ENCODE measurements at regions not wholly inside any gene's neighbourhood (a gene's known extent, or its start where the extent isn't known, plus 50 kb on each side); places are given as distances from the start of the nearest gene placed in this dataset.

GRCh38 chr15:99895189-99895955 is 162.1 kb upstream of the LYSMD4 start:
- no peaks in the 10 kb centered on the region for H3K36me3 ChIP-seq (ENCODE audit: insufficient read depth, low read length)
- H3K79me2 ChIP-seq (replicated peaks; ENCODE audit: insufficient read depth, low read length) = no peaks in the 10 kb centered on the region
- no peaks in the 10 kb centered on the region for H4K20me1 ChIP-seq (ENCODE audit: insufficient read depth)
- H2AFZ ChIP-seq (ENCODE audit: low read depth, low read length) = no peak overlapping the region
- no peaks in the 10 kb centered on the region for H3K9me2 ChIP-seq (ENCODE audit: insufficient read depth, low read length)
- no peak for TF ChIP-seq TAF1 (IDR thresholded peaks at IDR 0.05; ENCODE audit: low read depth)
- no peak for TF ChIP-seq SMC3 (conservative IDR thresholded peaks at IDR 0.05; ENCODE audit: poor library complexity)
- no peak for TF ChIP-seq MXI1 (conservative IDR thresholded peaks at IDR 0.05; ENCODE audit: poor library complexity, severe bottlenecking)
- no peak for TF ChIP-seq POLR2AphosphoS5 (IDR thresholded peaks at IDR 0.05)
- no peak for TF ChIP-seq EP300 (conservative IDR thresholded peaks at IDR 0.05; ENCODE audit: poor library complexity, severe bottlenecking)
- TF ChIP-seq, protein P1, sequence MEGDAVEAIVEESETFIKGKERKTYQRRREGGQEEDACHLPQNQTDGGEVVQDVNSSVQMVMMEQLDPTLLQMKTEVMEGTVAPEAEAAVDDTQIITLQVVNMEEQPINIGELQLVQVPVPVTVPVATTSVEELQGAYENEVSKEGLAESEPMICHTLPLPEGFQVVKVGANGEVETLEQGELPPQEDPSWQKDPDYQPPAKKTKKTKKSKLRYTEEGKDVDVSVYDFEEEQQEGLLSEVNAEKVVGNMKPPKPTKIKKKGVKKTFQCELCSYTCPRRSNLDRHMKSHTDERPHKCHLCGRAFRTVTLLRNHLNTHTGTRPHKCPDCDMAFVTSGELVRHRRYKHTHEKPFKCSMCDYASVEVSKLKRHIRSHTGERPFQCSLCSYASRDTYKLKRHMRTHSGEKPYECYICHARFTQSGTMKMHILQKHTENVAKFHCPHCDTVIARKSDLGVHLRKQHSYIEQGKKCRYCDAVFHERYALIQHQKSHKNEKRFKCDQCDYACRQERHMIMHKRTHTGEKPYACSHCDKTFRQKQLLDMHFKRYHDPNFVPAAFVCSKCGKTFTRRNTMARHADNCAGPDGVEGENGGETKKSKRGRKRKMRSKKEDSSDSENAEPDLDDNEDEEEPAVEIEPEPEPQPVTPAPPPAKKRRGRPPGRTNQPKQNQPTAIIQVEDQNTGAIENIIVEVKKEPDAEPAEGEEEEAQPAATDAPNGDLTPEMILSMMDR (IDR thresholded peaks at IDR 0.05; ENCODE audit: poor library complexity, severe bottlenecking) = no peak
- no peak for TF ChIP-seq EZH2 (IDR thresholded peaks at IDR 0.05; ENCODE audit: borderline replicate concordance, insufficient read depth, low read length, poor library complexity, severe bottlenecking)
- no peak for TF ChIP-seq REST (IDR thresholded peaks at IDR 0.05; ENCODE audit: borderline replicate concordance)
- TF ChIP-seq RAD21 (conservative IDR thresholded peaks at IDR 0.05) = no peak
- H3F3A ChIP-seq (ENCODE audit: insufficient read depth, low read length, poor library complexity, severe bottlenecking) = no peaks in the 10 kb centered on the region
- H3K27me3 ChIP-seq (ENCODE audit: insufficient read depth, low read depth, low read length) = no peaks in the 10 kb centered on the region
- H3K4me3 ChIP-seq (ENCODE audit: low read length) = no peak overlapping the region
- H3K9ac ChIP-seq (ENCODE audit: low read length) = no peak overlapping the region
- H3K27ac ChIP-seq (ENCODE audit: low read length) = no peak overlapping the region
- H3K9me3 ChIP-seq (ENCODE audit: low read length) = no peaks in the 10 kb centered on the region
- H3K4me2 ChIP-seq (ENCODE audit: low read length) = no peak overlapping the region

GRCh38 chr15:99878835-99879234 is 145.6 kb upstream of the LYSMD4 start:
- no peak overlapping the region for H3K27ac ChIP-seq (ENCODE audit: low read length)
- H3F3A ChIP-seq (ENCODE audit: insufficient read depth, low read length, poor library complexity, severe bottlenecking) = no peaks in the 10 kb centered on the region
- H3K4me2 ChIP-seq (ENCODE audit: low read length) = no peak overlapping the region
- no peaks in the 10 kb centered on the region for H4K20me1 ChIP-seq (ENCODE audit: insufficient read depth)
- no peaks in the 10 kb centered on the region for H3K27me3 ChIP-seq (ENCODE audit: insufficient read depth, low read depth, low read length)
- H3K36me3 ChIP-seq (ENCODE audit: insufficient read depth, low read length) = no peaks in the 10 kb centered on the region
- no peak overlapping the region for H2AFZ ChIP-seq (ENCODE audit: low read depth, low read length)
- no peaks in the 10 kb centered on the region for H3K79me2 ChIP-seq (replicated peaks; ENCODE audit: insufficient read depth, low read length)
- TF ChIP-seq RAD21 (conservative IDR thresholded peaks at IDR 0.05) = no peak
- no peak for TF ChIP-seq EZH2 (IDR thresholded peaks at IDR 0.05; ENCODE audit: borderline replicate concordance, insufficient read depth, low read length, poor library complexity, severe bottlenecking)
- TF ChIP-seq EP300 (conservative IDR thresholded peaks at IDR 0.05; ENCODE audit: poor library complexity, severe bottlenecking) = no peak
- TF ChIP-seq REST (IDR thresholded peaks at IDR 0.05; ENCODE audit: borderline replicate concordance) = no peak
- no peak for TF ChIP-seq TAF1 (IDR thresholded peaks at IDR 0.05; ENCODE audit: low read depth)
- no peak for TF ChIP-seq POLR2AphosphoS5 (IDR thresholded peaks at IDR 0.05)
- TF ChIP-seq, protein P1 (IDR thresholded peaks at IDR 0.05; ENCODE audit: poor library complexity, severe bottlenecking) = no peak
- no peak overlapping the region for H3K4me3 ChIP-seq (ENCODE audit: low read length)
- no peaks in the 10 kb centered on the region for H3K9me3 ChIP-seq (ENCODE audit: low read length)
- no peaks in the 10 kb centered on the region for H3K9me2 ChIP-seq (ENCODE audit: insufficient read depth, low read length)
- H3K9ac ChIP-seq (ENCODE audit: low read length) = no peak overlapping the region
